ENCODE measurements at regions not wholly inside any gene's neighbourhood (a gene's known extent, or its start where the extent isn't known, plus 50 kb on each side); places are given as distances from the start of the nearest gene placed in this dataset.
A peak's percentile ranks its signal among the peaks of the same experiment; 100 is the strongest.

- DNase-seq = no peak
Observed at GRCh38 chr17:17398188-17398942, 78.4 kb upstream of the MED9 start.

- no peak for DNase-seq
Observed at GRCh38 chr17:17398943-17399926, 77.6 kb upstream of the MED9 start.

- no peak for DNase-seq
Observed at GRCh38 chr17:17400070-17400469, 76.7 kb upstream of the MED9 start.

- DNase-seq = no peak
Observed at GRCh38 chr17:17400566-17401184, 76.1 kb upstream of the MED9 start.

- no peak for DNase-seq
Observed at GRCh38 chr17:17401271-17401781, 75.5 kb upstream of the MED9 start.

DNA sequence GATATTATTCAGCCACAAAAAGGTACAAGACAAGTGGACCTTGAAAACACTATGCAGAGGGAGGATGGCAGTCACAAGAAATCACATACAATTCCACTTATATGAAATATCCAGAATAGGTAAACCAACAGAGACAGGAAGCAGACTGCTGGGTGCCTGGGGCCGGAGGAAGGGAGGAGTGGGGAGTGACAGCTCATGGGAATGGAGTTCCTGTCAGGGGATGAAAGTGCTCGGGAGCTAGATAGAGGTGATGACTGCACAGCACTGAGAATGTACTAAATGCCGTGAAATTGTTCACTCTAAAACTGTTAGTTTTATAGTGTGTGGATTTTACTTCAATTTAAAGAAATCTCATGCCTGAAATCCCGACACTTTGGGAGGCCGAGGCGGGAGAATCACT lies 74.2 kb upstream of the MED9 start:
- DNase-seq = no peak

DNA sequence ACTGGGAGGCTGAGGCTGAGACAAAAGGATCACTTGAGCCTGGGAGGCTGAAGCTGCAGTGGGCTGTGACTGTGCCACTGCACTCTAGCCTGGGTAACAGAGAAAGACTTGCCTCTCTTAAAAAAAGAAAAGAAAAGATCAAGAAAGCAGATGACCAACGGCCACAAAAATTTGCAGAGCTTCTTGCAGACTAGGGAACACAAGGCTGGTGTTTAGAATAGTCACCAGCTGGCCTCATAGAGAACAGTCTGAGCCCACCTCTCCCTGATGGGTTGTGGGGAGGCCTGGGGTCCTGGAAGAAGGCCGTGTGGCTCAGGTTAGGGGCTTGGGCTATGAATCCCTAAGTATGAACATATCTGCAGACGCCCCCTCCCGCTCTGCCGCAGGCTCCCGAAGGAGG lies 73.7 kb upstream of the MED9 start:
- DNase-seq = no peak

GRCh38 chr17:17403899-17404576 lies 72.8 kb upstream of the MED9 start:
- DNase-seq = peak; percentile 49

DNA sequence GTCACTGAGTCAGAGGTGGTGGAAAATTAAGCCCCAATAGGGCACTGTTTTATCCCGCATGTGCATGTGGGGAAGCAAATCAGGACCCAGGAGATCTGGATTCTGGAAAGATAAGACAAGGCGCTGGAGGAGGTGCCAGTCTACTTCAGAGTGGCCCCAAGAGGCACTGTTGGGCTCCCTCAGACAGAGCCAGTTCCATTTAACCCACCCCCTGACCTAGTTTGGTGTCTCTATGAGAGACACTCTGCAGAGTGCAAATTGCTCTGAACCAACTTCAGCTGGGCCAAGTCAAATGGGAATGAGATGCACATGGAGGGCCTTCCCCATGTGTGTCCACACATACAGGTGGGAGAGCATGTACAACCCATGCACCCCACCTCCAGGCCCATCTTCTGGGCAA lies 71.1 kb upstream of the MED9 start:
- DNase-seq = no peak

GRCh38 chr17:17406225-17406624 lies 70.6 kb upstream of the MED9 start:
- DNase-seq = no peak

DNA sequence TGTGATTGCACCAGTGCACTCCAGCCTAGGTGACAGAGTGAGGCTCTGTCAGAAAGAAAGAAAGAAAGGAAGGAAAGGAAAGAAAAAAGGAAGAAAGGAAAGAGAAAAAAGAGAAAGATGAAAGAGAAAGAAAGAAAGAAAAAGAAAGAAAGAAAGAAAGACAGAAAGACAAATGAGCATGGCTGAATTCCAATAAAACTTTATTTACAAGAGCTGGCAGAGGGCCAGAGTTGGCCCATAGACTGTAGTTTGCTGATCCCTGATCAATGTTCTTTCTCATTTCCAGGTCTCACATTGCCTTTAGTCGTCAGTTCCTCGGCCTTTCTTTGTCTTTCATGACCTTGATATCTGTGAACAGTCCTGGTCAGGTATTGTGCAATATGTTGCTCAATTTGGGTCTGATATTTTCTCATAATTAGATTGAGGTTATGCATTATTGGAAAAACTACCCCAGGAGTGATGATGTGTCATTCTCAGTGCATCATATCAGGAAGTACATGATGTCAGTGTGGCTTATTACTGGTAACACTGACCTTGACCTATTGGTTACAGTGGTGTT lies 68.5 kb upstream of the MED9 start:
- DNase-seq = no peak

GRCh38 chr17:17410357-17410756 lies 66.4 kb upstream of the MED9 start:
- no peak for DNase-seq

- DNase-seq = no peak
Observed at GRCh38 chr17:17411692-17412091, 65.1 kb upstream of the MED9 start.

- no peak for DNase-seq
Observed at GRCh38 chr17:17412326-17412725, 64.5 kb upstream of the MED9 start.

GRCh38 chr17:17413215-17413792 lies 63.5 kb upstream of the MED9 start:
- DNase-seq = no peak

DNA sequence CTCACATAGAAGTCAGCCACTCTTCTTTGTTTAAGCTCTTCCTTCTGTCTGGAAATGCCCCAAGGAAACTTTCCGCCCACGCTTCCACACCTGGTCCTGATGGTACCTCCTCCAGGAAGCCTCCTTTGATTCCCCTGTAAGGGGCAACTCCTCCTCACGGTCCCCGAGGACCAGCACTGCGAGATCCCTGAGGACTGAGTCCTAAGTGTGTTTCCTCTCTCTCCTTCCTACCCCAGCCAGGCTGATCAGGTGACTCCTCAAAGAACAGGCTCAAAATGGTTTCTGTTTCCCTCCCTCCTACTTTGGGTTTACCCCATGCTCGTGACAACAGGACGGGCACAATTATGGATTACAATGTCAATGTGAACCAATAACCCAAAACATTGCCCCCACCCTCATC lies 63.0 kb upstream of the MED9 start:
- DNase-seq = no peak

DNA sequence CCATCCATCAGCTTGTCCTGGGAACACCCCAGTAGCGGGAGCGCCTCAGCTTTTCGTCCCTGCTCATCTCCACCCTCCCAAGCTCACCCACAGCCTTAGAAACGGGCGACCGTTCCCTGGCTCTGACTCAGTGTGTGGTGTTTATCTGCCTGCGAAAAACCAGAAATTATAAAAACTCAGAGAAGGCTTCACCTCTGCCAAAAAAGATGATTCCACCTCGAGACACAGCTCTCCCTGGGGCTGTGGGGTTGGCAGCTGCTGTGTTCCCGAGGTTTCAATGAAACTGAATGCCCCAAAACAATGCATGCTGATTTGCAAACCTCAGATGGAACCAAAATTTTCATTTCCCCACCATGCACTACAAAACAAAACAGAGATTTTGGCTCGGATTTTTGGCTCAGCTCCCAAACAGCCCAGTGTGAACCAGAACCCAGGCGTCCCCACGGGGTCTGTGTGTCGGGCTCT lies 62.4 kb upstream of the MED9 start:
- no peak for DNase-seq

- no peak for DNase-seq
Observed at GRCh38 chr17:17415006-17415405, 61.8 kb upstream of the MED9 start.

- DNase-seq = peak; percentile 58
Observed at GRCh38 chr17:17416007-17416399, 60.8 kb upstream of the MED9 start.

DNA sequence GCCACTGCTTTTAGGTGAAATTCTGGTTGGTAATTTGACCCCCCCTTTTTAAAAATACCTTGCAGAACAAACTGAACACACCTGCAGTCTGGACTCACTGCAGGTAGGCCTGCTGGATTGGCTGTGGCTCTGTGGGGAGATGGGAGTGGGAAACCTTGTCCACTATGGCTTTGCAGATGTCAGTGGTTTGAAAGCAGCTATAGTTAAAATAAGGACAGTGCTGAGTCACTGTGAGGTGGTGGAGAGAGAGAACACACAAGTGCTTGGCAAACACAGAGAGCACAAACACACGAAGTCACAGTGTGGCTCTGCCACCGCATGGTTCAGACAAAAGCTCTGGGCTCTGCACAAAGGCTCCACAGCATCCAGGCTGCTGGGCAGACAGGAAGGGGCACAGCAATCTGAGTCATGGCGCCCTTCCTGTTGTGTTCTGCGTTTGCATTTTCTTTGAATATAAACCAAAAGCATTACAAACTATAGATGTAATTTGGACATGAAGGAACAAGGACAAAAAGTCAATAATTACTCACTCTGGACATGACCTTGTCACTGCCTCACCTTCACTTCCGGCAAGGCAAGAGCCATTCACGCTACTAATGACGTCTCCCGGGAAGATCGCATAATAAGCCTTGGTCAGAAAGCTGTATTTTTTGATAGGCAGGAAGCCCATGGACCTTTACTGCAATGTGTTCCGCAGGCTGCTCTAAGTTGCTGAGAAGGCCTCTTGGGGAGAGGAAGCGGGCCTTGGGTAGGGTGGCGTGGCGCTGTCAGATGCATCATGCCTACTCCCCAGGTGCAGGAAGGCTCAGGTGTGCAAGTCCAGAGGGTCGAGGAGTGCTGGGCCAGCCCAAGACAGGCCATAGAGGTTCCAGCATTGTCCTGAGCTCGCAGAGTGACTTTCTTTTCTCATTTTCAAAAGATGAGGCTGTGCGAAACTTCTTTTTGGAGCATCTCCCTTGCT lies 60.1 kb upstream of the MED9 start:
- DNase-seq = no peak

DNA sequence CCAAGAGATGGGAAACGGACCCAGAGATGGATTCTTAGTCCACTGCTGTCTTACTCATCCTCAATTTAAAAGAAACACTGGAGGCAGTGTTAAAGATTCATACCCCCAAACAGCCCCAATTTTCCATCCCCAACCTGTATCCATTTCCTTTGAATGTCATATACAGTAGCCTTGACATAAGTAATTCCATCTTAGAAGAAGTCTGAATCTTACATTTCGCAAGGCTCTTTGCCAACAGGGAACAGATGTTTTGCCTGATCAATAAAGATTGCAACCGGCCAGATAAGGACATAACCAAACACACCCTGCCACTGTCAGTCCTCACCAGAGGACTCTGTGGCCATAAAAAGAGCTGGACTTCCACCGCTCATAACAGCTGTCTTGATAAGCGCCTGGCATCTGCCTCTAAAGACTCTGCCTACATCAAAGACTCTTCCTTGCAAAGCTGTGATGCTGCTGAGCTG lies 59.0 kb upstream of the MED9 start:
- DNase-seq = no peak
